GM12878 (cell line): ENCODE measurements at regions not wholly inside any gene's neighbourhood (a gene's known extent, or its start where the extent isn't known, plus 50 kb on each side); places are given as distances from the start of the nearest gene placed in this dataset.

ENCODE experiments used
- GABPA ChIP-seq: IDR thresholded peaks from 2 replicates; pipeline ENCODE4 v1.6.1; 2014; ENCODE audit warnings: antibody characterized with exemption, low read depth, mild to moderate bottlenecking, inconsistent platforms
- JUND ChIP-seq: IDR thresholded peaks from 2 replicates; pipeline ENCODE4 v1.6.1; 2012; ENCODE audit warnings: low read depth, mild to moderate bottlenecking, low read length, improper control_type of control experiment, moderate library complexity
- STAT1 ChIP-seq: fragments of 450-650 bp; conservative IDR thresholded peaks from 2 replicates; pipeline ENCODE4 v1.6.1; 2014; ENCODE audit warnings: antibody characterized with exemption, mild to moderate bottlenecking
- TBL1XR1 ChIP-seq: IDR thresholded peaks from 2 replicates; pipeline ENCODE4 v1.6.1; 2012; ENCODE audit warnings: low read depth, low read length, improper control_type of control experiment
- TF ChIP-seq, protein P1 (sequence below), 3 experiments: IDR thresholded peaks in 2 of 3; conservative IDR thresholded peaks in 1 of 3; 2 replicates each; pipeline ENCODE4 v1.5.1; 2011; ENCODE audit warnings: low read depth in 3 of 3, low read length in 3 of 3, mild to moderate bottlenecking in 3 of 3, control low read depth in 2 of 3, moderate library complexity in 2 of 3, inconsistent platforms in 1 of 3, mixed read lengths in 1 of 3; ENCODE audit not compliant: control insufficient read depth in 2 of 3, insufficient read depth in 1 of 3; ENCODE audit errors: extremely low read depth in 1 of 3
- TF ChIP-seq, protein P2 (sequence below): fragments of 150-350 bp; IDR thresholded peaks from 2 replicates; pipeline ENCODE4 v1.6.1; 2016; ENCODE audit warnings: low read depth, low read length
- TF ChIP-seq, protein P3 (sequence below): fragments of 450-650 bp; IDR thresholded peaks from 2 replicates; pipeline ENCODE4 v1.6.1; 2014; ENCODE audit warnings: mild to moderate bottlenecking
- TF ChIP-seq, protein P4 (sequence below): IDR thresholded peaks from 2 replicates; pipeline ENCODE4 v1.6.1; 2011; ENCODE audit warnings: low read depth, low read length, improper control_type of control experiment, borderline replicate concordance

DNA sequence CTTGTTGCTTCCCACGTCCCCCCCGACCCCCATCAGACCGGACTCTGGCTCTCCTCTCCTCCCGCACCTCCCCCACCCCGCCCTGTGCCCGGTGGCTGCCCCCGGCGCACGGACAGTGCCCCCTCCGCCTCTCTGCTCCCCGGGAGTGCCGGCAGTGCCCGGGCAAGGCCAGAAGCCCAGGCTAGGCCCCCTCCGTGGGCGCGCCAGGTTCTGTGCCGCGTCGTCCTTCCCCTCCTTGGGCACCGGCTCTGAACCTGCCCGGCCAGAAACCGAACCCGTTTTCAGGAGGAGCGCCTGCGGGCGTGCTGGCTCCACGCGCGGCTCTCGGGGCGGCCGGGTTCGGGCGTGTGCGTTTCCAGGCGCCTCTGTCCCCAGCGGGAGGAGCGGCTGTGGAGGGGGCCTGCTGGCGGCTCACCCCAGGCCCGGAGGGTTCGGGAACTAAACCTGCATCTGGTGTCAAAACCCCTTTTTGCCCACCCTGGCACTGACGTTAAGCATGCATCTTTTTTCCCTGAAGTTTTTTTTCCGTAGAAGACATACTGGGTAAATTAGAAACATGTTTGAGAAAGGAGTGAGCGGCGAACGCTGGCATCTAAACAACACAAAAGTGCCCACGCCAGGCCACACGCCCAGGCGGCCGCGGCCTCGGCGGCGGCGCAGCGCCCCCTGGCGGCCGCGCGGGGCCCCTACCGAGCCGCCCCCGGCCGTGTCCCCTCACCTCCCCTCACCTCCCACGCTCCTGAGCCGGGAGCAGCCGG, 123.9 kb upstream of the SLC1A4 start (continued):
- TF ChIP-seq, protein P1, sequence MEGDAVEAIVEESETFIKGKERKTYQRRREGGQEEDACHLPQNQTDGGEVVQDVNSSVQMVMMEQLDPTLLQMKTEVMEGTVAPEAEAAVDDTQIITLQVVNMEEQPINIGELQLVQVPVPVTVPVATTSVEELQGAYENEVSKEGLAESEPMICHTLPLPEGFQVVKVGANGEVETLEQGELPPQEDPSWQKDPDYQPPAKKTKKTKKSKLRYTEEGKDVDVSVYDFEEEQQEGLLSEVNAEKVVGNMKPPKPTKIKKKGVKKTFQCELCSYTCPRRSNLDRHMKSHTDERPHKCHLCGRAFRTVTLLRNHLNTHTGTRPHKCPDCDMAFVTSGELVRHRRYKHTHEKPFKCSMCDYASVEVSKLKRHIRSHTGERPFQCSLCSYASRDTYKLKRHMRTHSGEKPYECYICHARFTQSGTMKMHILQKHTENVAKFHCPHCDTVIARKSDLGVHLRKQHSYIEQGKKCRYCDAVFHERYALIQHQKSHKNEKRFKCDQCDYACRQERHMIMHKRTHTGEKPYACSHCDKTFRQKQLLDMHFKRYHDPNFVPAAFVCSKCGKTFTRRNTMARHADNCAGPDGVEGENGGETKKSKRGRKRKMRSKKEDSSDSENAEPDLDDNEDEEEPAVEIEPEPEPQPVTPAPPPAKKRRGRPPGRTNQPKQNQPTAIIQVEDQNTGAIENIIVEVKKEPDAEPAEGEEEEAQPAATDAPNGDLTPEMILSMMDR (IDR thresholded peaks at IDR 0.05 in 2 of 3, conservative IDR thresholded peaks at IDR 0.05 in 1 of 3; ENCODE audit: control insufficient read depth in 2 of 3, extremely low read depth in 1 of 3, insufficient read depth in 1 of 3, low read depth in 3 of 3, low read length in 3 of 3), result peak; percentile 62 to 79 (median 64); a peak in 5 of 6 replicates
- TF ChIP-seq, protein P2, sequence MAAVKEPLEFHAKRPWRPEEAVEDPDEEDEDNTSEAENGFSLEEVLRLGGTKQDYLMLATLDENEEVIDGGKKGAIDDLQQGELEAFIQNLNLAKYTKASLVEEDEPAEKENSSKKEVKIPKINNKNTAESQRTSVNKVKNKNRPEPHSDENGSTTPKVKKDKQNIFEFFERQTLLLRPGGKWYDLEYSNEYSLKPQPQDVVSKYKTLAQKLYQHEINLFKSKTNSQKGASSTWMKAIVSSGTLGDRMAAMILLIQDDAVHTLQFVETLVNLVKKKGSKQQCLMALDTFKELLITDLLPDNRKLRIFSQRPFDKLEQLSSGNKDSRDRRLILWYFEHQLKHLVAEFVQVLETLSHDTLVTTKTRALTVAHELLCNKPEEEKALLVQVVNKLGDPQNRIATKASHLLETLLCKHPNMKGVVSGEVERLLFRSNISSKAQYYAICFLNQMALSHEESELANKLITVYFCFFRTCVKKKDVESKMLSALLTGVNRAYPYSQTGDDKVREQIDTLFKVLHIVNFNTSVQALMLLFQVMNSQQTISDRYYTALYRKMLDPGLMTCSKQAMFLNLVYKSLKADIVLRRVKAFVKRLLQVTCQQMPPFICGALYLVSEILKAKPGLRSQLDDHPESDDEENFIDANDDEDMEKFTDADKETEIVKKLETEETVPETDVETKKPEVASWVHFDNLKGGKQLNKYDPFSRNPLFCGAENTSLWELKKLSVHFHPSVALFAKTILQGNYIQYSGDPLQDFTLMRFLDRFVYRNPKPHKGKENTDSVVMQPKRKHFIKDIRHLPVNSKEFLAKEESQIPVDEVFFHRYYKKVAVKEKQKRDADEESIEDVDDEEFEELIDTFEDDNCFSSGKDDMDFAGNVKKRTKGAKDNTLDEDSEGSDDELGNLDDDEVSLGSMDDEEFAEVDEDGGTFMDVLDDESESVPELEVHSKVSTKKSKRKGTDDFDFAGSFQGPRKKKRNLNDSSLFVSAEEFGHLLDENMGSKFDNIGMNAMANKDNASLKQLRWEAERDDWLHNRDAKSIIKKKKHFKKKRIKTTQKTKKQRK, result no peak
- TF ChIP-seq, protein P3, sequence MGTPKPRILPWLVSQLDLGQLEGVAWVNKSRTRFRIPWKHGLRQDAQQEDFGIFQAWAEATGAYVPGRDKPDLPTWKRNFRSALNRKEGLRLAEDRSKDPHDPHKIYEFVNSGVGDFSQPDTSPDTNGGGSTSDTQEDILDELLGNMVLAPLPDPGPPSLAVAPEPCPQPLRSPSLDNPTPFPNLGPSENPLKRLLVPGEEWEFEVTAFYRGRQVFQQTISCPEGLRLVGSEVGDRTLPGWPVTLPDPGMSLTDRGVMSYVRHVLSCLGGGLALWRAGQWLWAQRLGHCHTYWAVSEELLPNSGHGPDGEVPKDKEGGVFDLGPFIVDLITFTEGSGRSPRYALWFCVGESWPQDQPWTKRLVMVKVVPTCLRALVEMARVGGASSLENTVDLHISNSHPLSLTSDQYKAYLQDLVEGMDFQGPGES, result no peak
- TF ChIP-seq TBL1XR1 (no peak), STAT1 (no peak), JUND (no peak), GABPA (no peak)
- TF ChIP-seq, protein P4, sequence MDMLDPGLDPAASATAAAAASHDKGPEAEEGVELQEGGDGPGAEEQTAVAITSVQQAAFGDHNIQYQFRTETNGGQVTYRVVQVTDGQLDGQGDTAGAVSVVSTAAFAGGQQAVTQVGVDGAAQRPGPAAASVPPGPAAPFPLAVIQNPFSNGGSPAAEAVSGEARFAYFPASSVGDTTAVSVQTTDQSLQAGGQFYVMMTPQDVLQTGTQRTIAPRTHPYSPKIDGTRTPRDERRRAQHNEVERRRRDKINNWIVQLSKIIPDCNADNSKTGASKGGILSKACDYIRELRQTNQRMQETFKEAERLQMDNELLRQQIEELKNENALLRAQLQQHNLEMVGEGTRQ, result no peak
